ENCODE measurements at regions not wholly inside any gene's neighbourhood (a gene's known extent, or its start where the extent isn't known, plus 50 kb on each side); places are given as distances from the start of the nearest gene placed in this dataset.

GRCh38 chr7:84536271-84536870 lies 341.8 kb upstream of the SEMA3A start:
- 77 to 100% methylated on average over 2 to 3 of the region's 3 CpGs for WGBS, 2 experiments
- no peaks in the 10 kb centered on the region for H3K9me3 ChIP-seq (ENCODE audit: control insufficient read depth, low read length)
- H3K4me1 ChIP-seq (ENCODE audit: control insufficient read depth, insufficient read depth, low read length): no peaks in the 10 kb centered on the region
- no peak overlapping the region for H3K4me3 ChIP-seq (ENCODE audit: insufficient read depth, low read depth, low read length)
- no peaks in the 10 kb centered on the region for H3K27me3 ChIP-seq (ENCODE audit: control insufficient read depth, insufficient read depth, low read length, poor library complexity, severe bottlenecking)
- no peaks in the 10 kb centered on the region for H3K36me3 ChIP-seq (ENCODE audit: control insufficient read depth, insufficient read depth, low read length)
- no peak overlapping the region for H3K27ac ChIP-seq (ENCODE audit: insufficient read depth, low read depth, low read length, poor library complexity, severe bottlenecking)

- no peaks in the 10 kb centered on the region for H3K36me3 ChIP-seq (ENCODE audit: control insufficient read depth, insufficient read depth, low read length)
- 74 to 81% methylated on average over 3 of the region's 3 CpGs for WGBS, 2 experiments
- H3K4me3 ChIP-seq (ENCODE audit: insufficient read depth, low read depth, low read length): no peak overlapping the region
- H3K27ac ChIP-seq (ENCODE audit: insufficient read depth, low read depth, low read length, poor library complexity, severe bottlenecking): no peak overlapping the region
- no peaks in the 10 kb centered on the region for H3K9me3 ChIP-seq (ENCODE audit: control insufficient read depth, low read length)
- no peaks in the 10 kb centered on the region for H3K27me3 ChIP-seq (ENCODE audit: control insufficient read depth, insufficient read depth, low read length, poor library complexity, severe bottlenecking)
- no peaks in the 10 kb centered on the region for H3K4me1 ChIP-seq (ENCODE audit: control insufficient read depth, insufficient read depth, low read length)
These were observed 341.1 kb upstream of the SEMA3A start for GRCh38 chr7:84535580-84536270.

GRCh38 chr7:84533182-84533581 lies 338.6 kb upstream of the SEMA3A start:
- Histone ChIP-seq H3K27ac (ENCODE audit: insufficient read depth, low read depth, low read length, poor library complexity, severe bottlenecking) (no peak overlapping the region), H3K36me3 (ENCODE audit: control insufficient read depth, insufficient read depth, low read length) (no peaks in the 10 kb centered on the region), H3K4me1 (ENCODE audit: control insufficient read depth, insufficient read depth, low read length) (peaks cover 3% of the 10 kb centered on the region), H3K4me3 (ENCODE audit: insufficient read depth, low read depth, low read length) (no peak overlapping the region), H3K9me3 (ENCODE audit: control insufficient read depth, low read length) (no peaks in the 10 kb centered on the region), H3K27me3 (ENCODE audit: control insufficient read depth, insufficient read depth, low read length, poor library complexity, severe bottlenecking) (no peaks in the 10 kb centered on the region)

- H3K4me3 ChIP-seq (ENCODE audit: insufficient read depth, low read depth, low read length): no peak overlapping the region
- peaks cover 3% of the 10 kb centered on the region for H3K4me1 ChIP-seq (ENCODE audit: control insufficient read depth, insufficient read depth, low read length)
- no peaks in the 10 kb centered on the region for H3K36me3 ChIP-seq (ENCODE audit: control insufficient read depth, insufficient read depth, low read length)
- no peak overlapping the region for H3K27ac ChIP-seq (ENCODE audit: insufficient read depth, low read depth, low read length, poor library complexity, severe bottlenecking)
- H3K9me3 ChIP-seq (ENCODE audit: control insufficient read depth, low read length): no peaks in the 10 kb centered on the region
- no peaks in the 10 kb centered on the region for H3K27me3 ChIP-seq (ENCODE audit: control insufficient read depth, insufficient read depth, low read length, poor library complexity, severe bottlenecking)
These were observed 337.6 kb upstream of the SEMA3A start for GRCh38 chr7:84532196-84532595.

GRCh38 chr7:84529480-84530205 lies 335.1 kb upstream of the SEMA3A start:
- no peak overlapping the region for H3K27ac ChIP-seq (ENCODE audit: insufficient read depth, low read depth, low read length, poor library complexity, severe bottlenecking)
- H3K36me3 ChIP-seq (ENCODE audit: control insufficient read depth, insufficient read depth, low read length): no peaks in the 10 kb centered on the region
- H3K9me3 ChIP-seq (ENCODE audit: control insufficient read depth, low read length): no peaks in the 10 kb centered on the region
- peaks cover 3% of the 10 kb centered on the region for H3K4me1 ChIP-seq (ENCODE audit: control insufficient read depth, insufficient read depth, low read length)
- H3K4me3 ChIP-seq (ENCODE audit: insufficient read depth, low read depth, low read length): no peak overlapping the region
- WGBS, 2 experiments: 93 to 100% methylated on average over 2 of the region's 3 CpGs
- H3K27me3 ChIP-seq (ENCODE audit: control insufficient read depth, insufficient read depth, low read length, poor library complexity, severe bottlenecking): no peaks in the 10 kb centered on the region

- no peak overlapping the region for H3K27ac ChIP-seq (ENCODE audit: insufficient read depth, low read depth, low read length, poor library complexity, severe bottlenecking)
- H3K27me3 ChIP-seq (ENCODE audit: control insufficient read depth, insufficient read depth, low read length, poor library complexity, severe bottlenecking): no peaks in the 10 kb centered on the region
- no peaks in the 10 kb centered on the region for H3K36me3 ChIP-seq (ENCODE audit: control insufficient read depth, insufficient read depth, low read length)
- H3K9me3 ChIP-seq (ENCODE audit: control insufficient read depth, low read length): no peaks in the 10 kb centered on the region
- H3K4me3 ChIP-seq (ENCODE audit: insufficient read depth, low read depth, low read length): no peak overlapping the region
- H3K4me1 ChIP-seq (ENCODE audit: control insufficient read depth, insufficient read depth, low read length): peaks cover 3% of the 10 kb centered on the region
These were observed 334.3 kb upstream of the SEMA3A start for GRCh38 chr7:84528756-84529479.

- Histone ChIP-seq H3K9me3 (ENCODE audit: control insufficient read depth, low read length) (no peaks in the 10 kb centered on the region), H3K4me1 (ENCODE audit: control insufficient read depth, insufficient read depth, low read length) (peaks cover 3% of the 10 kb centered on the region), H3K27ac (ENCODE audit: insufficient read depth, low read depth, low read length, poor library complexity, severe bottlenecking) (no peak overlapping the region), H3K27me3 (ENCODE audit: control insufficient read depth, insufficient read depth, low read length, poor library complexity, severe bottlenecking) (no peaks in the 10 kb centered on the region), H3K4me3 (ENCODE audit: insufficient read depth, low read depth, low read length) (no peak overlapping the region), H3K36me3 (ENCODE audit: control insufficient read depth, insufficient read depth, low read length) (no peaks in the 10 kb centered on the region)
- 92 to 96% methylated on average over 9 to 10 of the region's 10 CpGs for WGBS, 2 experiments
These were observed 330.4 kb upstream of the SEMA3A start for GRCh38 chr7:84524714-84525694.

GRCh38 chr7:84513061-84513460 lies 318.5 kb upstream of the SEMA3A start:
- WGBS, 2 experiments: 100% methylated on average over 1 of the region's 3 CpGs; no CpG with 5 or more reads in 1 of the 2 experiments
- H3K27ac ChIP-seq (ENCODE audit: insufficient read depth, low read depth, low read length, poor library complexity, severe bottlenecking): no peak overlapping the region
- no peaks in the 10 kb centered on the region for H3K36me3 ChIP-seq (ENCODE audit: control insufficient read depth, insufficient read depth, low read length)
- H3K9me3 ChIP-seq (ENCODE audit: control insufficient read depth, low read length): no peaks in the 10 kb centered on the region
- H3K4me1 ChIP-seq (ENCODE audit: control insufficient read depth, insufficient read depth, low read length): no peaks in the 10 kb centered on the region
- no peaks in the 10 kb centered on the region for H3K27me3 ChIP-seq (ENCODE audit: control insufficient read depth, insufficient read depth, low read length, poor library complexity, severe bottlenecking)
- H3K4me3 ChIP-seq (ENCODE audit: insufficient read depth, low read depth, low read length): no peak overlapping the region

- Histone ChIP-seq H3K27me3 (ENCODE audit: control insufficient read depth, insufficient read depth, low read length, poor library complexity, severe bottlenecking) (no peaks in the 10 kb centered on the region), H3K4me1 (ENCODE audit: control insufficient read depth, insufficient read depth, low read length) (no peaks in the 10 kb centered on the region), H3K27ac (ENCODE audit: insufficient read depth, low read depth, low read length, poor library complexity, severe bottlenecking) (no peak overlapping the region), H3K4me3 (ENCODE audit: insufficient read depth, low read depth, low read length) (no peak overlapping the region), H3K9me3 (ENCODE audit: control insufficient read depth, low read length) (no peaks in the 10 kb centered on the region), H3K36me3 (ENCODE audit: control insufficient read depth, insufficient read depth, low read length) (no peaks in the 10 kb centered on the region)
- WGBS, 2 experiments: 100% methylated on average over 1 of the region's 1 CpG; no CpG with 5 or more reads in 1 of the 2 experiments
These were observed 317.5 kb upstream of the SEMA3A start for GRCh38 chr7:84512055-84512454.
